NOMO-1 treated with DMSO at 0.1 percent for 48 hours (cell line): ENCODE measurements at regions not wholly inside any gene's neighbourhood (a gene's known extent, or its start where the extent isn't known, plus 50 kb on each side); places are given as distances from the start of the nearest gene placed in this dataset.
"Not testable (repeated sequence)": the region's sequence is repeated elsewhere in the genome, so short reads cannot be mapped to it uniquely, and the experiment has no call there.

Source experiments
- DNase-seq: peaks from one replicate; lab custom pipeline; 2025; ENCODE audit not compliant: unreplicated experiment; lab: John Stamatoyannopoulos, UW

DNA sequence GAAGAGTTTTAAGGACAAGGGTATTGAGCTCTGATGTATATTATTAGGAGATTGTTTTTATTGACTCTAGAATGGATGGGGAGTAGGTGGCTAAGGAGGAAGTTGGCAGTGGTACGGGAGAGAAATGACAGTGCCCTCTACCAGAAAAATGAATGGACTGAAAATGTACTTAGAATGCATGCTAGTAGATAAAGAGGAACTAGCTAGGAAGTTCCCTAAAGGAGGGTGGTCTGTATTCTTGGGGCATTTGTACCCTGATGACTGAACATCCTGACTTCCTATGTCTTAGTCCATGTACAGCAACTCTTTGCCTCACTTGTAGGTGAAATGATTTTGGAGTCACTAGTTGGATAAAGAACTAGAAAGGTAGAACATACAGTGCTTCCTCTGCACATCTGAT lies 581.5 kb upstream of the RBFOX1 start:
- no peak for DNase-seq

- DNase-seq: no peak
Measured at GRCh38 chr16:6749698-6750097, 582.9 kb upstream of the RBFOX1 start.

- not testable (repeated sequence) for DNase-seq
Measured at GRCh38 chr16:6736302-6736701, 596.3 kb upstream of the RBFOX1 start.

GRCh38 chr16:6735631-6736030 lies 597.0 kb upstream of the RBFOX1 start:
- DNase-seq: no peak

DNA sequence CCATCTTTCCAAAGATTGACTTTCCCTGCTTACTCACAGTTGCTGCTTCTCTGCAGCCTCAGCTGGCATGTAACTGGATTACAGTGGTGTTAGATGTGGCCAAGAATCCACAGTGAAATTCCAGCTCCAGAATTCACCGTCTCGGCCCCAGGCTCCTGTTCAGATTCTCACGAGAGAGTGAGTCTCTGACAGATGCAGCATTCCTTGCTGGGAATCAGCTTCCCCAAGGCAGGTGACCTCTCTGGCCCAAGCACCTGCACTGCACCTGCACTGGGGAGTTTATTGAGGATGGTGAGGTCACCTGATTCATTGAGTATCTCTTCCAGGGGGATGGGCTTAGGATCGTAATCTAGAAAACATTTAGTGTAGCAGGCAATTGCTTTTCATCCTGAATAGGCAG lies 600.5 kb upstream of the RBFOX1 start:
- no peak for DNase-seq

GRCh38 chr16:6728381-6728780 lies 604.3 kb upstream of the RBFOX1 start:
- no peak for DNase-seq

GRCh38 chr16:6726621-6727020 lies 606.0 kb upstream of the RBFOX1 start:
- DNase-seq: no peak

- DNase-seq: no peak
Measured at GRCh38 chr16:6725634-6726331, 606.9 kb upstream of the RBFOX1 start.

- not testable (repeated sequence) for DNase-seq
Measured at GRCh38 chr16:6725206-6725605, 607.4 kb upstream of the RBFOX1 start.

- DNase-seq: no peak
Measured at GRCh38 chr16:6722786-6723185, 609.9 kb upstream of the RBFOX1 start.

DNA sequence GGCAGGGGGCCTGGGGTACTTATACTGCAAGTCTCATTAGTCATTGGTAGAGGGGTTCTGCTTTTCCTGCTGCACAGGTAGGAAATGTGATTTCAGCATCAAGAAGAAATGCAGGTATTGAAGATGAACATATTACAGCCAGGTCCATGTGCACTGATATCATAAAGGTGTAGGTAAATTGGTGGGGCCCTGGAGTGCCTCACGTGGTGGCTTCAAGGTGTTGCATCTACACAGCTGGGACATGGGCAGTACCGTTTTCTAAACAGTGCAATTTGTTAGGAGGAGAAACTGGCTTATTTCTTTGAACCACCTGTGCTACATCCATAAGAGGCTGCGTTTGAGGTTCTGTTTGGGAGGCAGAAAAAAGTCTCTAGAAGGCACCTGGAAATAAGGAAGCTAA lies 618.1 kb upstream of the RBFOX1 start:
- DNase-seq: no peak

DNA sequence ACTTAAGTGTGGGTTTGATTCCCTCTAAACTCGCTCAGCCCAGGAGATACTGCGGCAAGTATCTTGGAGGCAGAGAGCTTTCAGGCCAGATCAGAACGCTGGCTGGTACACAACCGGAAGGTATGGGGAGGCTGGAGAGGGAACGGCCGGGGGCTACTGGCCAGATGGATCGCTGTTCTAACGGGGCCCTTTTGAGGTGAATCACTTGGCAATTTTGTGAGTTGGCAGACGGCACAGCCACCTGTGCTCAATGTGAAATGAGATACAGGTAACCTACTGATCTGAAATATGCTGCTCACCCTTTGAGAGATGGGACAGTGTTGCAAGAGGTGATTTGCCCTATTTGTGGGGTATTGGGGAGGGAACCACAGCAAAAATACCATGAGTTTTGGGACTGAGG lies 622.9 kb upstream of the RBFOX1 start:
- no peak for DNase-seq

GRCh38 chr16:6708576-6709215 lies 623.9 kb upstream of the RBFOX1 start:
- no peak for DNase-seq

- no peak for DNase-seq
Measured at GRCh38 chr16:6704306-6704930, 628.2 kb upstream of the RBFOX1 start.

- DNase-seq: no peak
Measured at GRCh38 chr16:6701096-6701495, 631.5 kb upstream of the RBFOX1 start.

DNA sequence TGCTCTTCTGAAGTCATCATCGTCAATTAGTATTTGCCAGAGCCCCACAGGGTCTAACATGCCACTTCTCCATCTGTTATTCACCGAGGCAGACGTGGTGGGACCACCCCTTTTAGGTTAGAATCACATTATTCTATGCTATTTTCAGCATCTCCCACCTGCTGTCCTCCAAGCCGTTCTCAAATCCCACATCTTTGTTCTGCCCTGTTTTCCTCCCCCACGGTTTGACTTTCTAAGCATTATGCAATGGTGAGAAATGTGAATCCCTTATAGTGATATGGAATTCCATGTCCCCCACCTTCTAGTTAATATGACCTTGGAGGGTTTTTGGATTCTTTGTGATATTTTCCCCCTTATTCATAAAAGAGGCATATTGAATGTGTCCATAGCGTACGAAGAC lies 634.1 kb upstream of the RBFOX1 start:
- no peak for DNase-seq

GRCh38 chr16:6695666-6696065 lies 637.0 kb upstream of the RBFOX1 start:
- DNase-seq: no peak

- DNase-seq: no peak
Measured at GRCh38 chr16:6694636-6695035, 638.0 kb upstream of the RBFOX1 start.

- not testable (repeated sequence) for DNase-seq
Measured at GRCh38 chr16:6693418-6693817, 639.2 kb upstream of the RBFOX1 start.

- DNase-seq: no peak
Measured at GRCh38 chr16:6692874-6693273, 639.8 kb upstream of the RBFOX1 start.

- DNase-seq: no peak
Measured at GRCh38 chr16:6690741-6691140, 641.9 kb upstream of the RBFOX1 start.

DNA sequence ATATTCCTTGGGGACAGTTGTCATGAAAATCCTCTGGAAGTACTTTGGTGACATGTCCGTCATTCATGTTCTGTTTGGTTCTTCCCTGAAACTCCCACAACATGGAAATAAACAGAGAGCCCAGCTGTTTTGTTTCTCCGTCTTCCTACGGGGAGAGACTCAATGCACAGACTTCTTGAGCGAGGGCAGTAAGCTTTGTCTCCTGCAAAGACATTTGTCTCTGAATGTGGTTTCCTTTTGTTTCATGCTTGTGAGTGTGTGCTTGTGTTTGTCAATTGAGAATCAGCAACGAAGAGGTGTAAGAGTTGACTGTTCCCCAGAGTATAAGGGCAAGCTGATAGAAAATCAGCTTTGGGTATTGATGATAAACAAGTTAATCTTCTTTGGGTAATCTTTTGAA lies 643.0 kb upstream of the RBFOX1 start:
- no peak for DNase-seq
